HepG2 (cell line): ENCODE measurements at regions not wholly inside any gene's neighbourhood (a gene's known extent, or its start where the extent isn't known, plus 50 kb on each side); places are given as distances from the start of the nearest gene placed in this dataset.

Source experiments
- CBX5 ChIP-seq: sonication (generic); formaldehyde crosslinking; IDR thresholded peaks from 2 replicates; pipeline ENCODE4 v1.4.0; 2020; ENCODE audit warnings: missing genetic modification reagents, borderline replicate concordance
- CCDC6 ChIP-seq: sonication (generic); formaldehyde crosslinking; IDR thresholded peaks from 2 replicates; pipeline ENCODE4 v1.8.1; 2022; ENCODE audit warnings: mild to moderate bottlenecking, missing genetic modification reagents, moderate library complexity
- ETV5 ChIP-seq: IDR thresholded peaks from 2 replicates; pipeline ENCODE4 v1.6.1; 2018; ENCODE audit warnings: missing biosample characterization, missing genetic modification reagents, inconsistent platforms, borderline replicate concordance
- GATAD2A ChIP-seq: IDR thresholded peaks from 2 replicates; pipeline ENCODE4 v1.6.1; 2016
- KLF11 ChIP-seq: IDR thresholded peaks from 2 replicates; pipeline ENCODE4 v1.6.1; 2016; ENCODE audit warnings: missing compliant biosample characterization
- MAFF ChIP-seq: IDR thresholded peaks from 2 replicates; pipeline ENCODE4 v1.6.1; 2011; ENCODE audit warnings: low read depth, low read length, improper control_type of control experiment
- MEF2D ChIP-seq: sonication (generic); formaldehyde crosslinking; IDR thresholded peaks from 2 replicates; pipeline ENCODE4 v1.5.1; 2020; ENCODE audit warnings: mild to moderate bottlenecking, missing genetic modification reagents
- MEIS2 ChIP-seq: sonication (generic); formaldehyde crosslinking; IDR thresholded peaks from 2 replicates; pipeline ENCODE4 v1.9.0; 2021; ENCODE audit warnings: mild to moderate bottlenecking, missing genetic modification reagents
- MYC ChIP-seq: sonication (generic); formaldehyde crosslinking; IDR thresholded peaks from 2 replicates; pipeline ENCODE4 v1.9.0; 2021; ENCODE audit warnings: missing genetic modification reagents, borderline replicate concordance
- PAF1 ChIP-seq: IDR thresholded peaks from 2 replicates; pipeline ENCODE4 v1.6.1; 2016; ENCODE audit warnings: missing genetic modification reagents, missing compliant biosample characterization
- PITX1 ChIP-seq: sonication (generic); formaldehyde crosslinking; IDR thresholded peaks from 2 replicates; pipeline ENCODE4 v1.5.1; 2020; ENCODE audit warnings: mild to moderate bottlenecking, missing genetic modification reagents
- PLRG1 ChIP-seq: fragments of 450-650 bp; conservative IDR thresholded peaks from 2 replicates; pipeline ENCODE4 v1.6.1; 2016
- RXRA ChIP-seq: sonication (generic); formaldehyde crosslinking; IDR thresholded peaks from 2 replicates; pipeline ENCODE4 v1.5.1; 2020; ENCODE audit warnings: missing genetic modification reagents
- SALL1 ChIP-seq: sonication (generic); formaldehyde crosslinking; IDR thresholded peaks from 2 replicates; pipeline ENCODE4 v1.8.0; 2022; ENCODE audit warnings: mild to moderate bottlenecking, missing genetic modification reagents
- SMARCC2 ChIP-seq: fragments of 450-650 bp; IDR thresholded peaks from 2 replicates; pipeline ENCODE4 v1.6.1; 2017; ENCODE audit warnings: antibody characterized with exemption, mild to moderate bottlenecking
- SPEN ChIP-seq: sonication (generic); formaldehyde crosslinking; IDR thresholded peaks from 2 replicates; pipeline ENCODE4 v1.5.1; 2020; ENCODE audit warnings: low read depth, mild to moderate bottlenecking, missing genetic modification reagents
- TMF1 ChIP-seq: sonication (generic); formaldehyde crosslinking; IDR thresholded peaks from 2 replicates; pipeline ENCODE4 v1.8.1; 2022; ENCODE audit warnings: low read depth, missing genetic modification reagents
- TF ChIP-seq, protein P1 (sequence below): sonication (generic); formaldehyde crosslinking; IDR thresholded peaks from 2 replicates; pipeline ENCODE4 v1.4.0; 2020; ENCODE audit warnings: low read depth, mild to moderate bottlenecking, missing genetic modification reagents
- TF ChIP-seq, protein P2 (sequence below): IDR thresholded peaks from 2 replicates; pipeline ENCODE4 v1.6.1; 2012; ENCODE audit warnings: inconsistent platforms
- TF ChIP-seq, protein P3 (sequence below): sonication (generic); formaldehyde crosslinking; IDR thresholded peaks from 2 replicates; pipeline ENCODE4 v1.8.1; 2023; ENCODE audit warnings: missing genetic modification reagents, mild to moderate bottlenecking, borderline replicate concordance
- TF ChIP-seq, protein P4 (sequence below): sonication (generic); formaldehyde crosslinking; IDR thresholded peaks from 2 replicates; pipeline ENCODE4 v1.8.0; 2023; ENCODE audit warnings: mild to moderate bottlenecking, missing genetic modification reagents
- TF ChIP-seq, protein P5 (sequence below): sonication (generic); formaldehyde crosslinking; IDR thresholded peaks from 2 replicates; pipeline ENCODE4 v1.4.0; 2020; ENCODE audit warnings: missing genetic modification reagents
- TF ChIP-seq, protein P6 (sequence below): IDR thresholded peaks from 2 replicates; pipeline ENCODE4 v1.4.0; 2020; ENCODE audit warnings: mild to moderate bottlenecking, missing genetic modification reagents

DNA sequence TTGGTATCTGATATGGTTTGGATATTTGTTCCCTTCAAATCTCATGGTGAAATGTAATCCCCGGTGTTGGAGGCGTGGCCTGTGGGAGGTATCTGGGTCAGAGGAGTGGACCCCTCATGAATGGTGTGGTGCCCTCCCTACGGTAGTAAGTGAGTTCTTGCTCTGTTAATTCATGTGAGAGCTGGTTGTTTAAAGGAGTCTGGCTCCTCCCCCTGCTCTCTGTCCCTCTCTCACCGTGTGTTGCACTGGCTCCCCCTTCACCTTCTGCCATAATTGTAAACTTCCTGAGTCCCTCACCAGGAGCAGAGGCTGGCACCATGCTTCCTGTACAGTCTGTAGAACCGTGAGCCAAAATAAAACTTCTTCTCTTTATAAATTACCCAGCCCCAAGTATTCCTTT, 246.9 kb upstream of the AGTR1 start (continued):
- TF ChIP-seq RXRA, result no peak
- TF ChIP-seq, protein P1, sequence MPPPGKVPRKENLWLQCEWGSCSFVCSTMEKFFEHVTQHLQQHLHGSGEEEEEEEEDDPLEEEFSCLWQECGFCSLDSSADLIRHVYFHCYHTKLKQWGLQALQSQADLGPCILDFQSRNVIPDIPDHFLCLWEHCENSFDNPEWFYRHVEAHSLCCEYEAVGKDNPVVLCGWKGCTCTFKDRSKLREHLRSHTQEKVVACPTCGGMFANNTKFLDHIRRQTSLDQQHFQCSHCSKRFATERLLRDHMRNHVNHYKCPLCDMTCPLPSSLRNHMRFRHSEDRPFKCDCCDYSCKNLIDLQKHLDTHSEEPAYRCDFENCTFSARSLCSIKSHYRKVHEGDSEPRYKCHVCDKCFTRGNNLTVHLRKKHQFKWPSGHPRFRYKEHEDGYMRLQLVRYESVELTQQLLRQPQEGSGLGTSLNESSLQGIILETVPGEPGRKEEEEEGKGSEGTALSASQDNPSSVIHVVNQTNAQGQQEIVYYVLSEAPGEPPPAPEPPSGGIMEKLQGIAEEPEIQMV (CRISPR knock-in tag), result no peak
- TF ChIP-seq TMF1 (CRISPR knock-in tag), result no peak
- TF ChIP-seq SMARCC2, result no peak
- no peak for TF ChIP-seq MYC (CRISPR knock-in tag)
- peak; percentile 17; the same call in 1 of the 2 replicates for TF ChIP-seq MEF2D (CRISPR knock-in tag)
- TF ChIP-seq, protein P2, sequence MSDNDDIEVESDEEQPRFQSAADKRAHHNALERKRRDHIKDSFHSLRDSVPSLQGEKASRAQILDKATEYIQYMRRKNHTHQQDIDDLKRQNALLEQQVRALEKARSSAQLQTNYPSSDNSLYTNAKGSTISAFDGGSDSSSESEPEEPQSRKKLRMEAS, result peak; percentile 45; the same call in 1 of the 2 replicates
- no peak for TF ChIP-seq PAF1 (CRISPR knock-in tag)
- peak; percentile 79; the same call in 1 of the 2 replicates for TF ChIP-seq ETV5 (CRISPR knock-in tag)
- no peak for TF ChIP-seq PITX1 (CRISPR knock-in tag)
- TF ChIP-seq SPEN (CRISPR knock-in tag), result peak; percentile 25; the same call in 1 of the 2 replicates
- TF ChIP-seq GATAD2A, result peak; percentile 43; the same call in 1 of the 2 replicates
- peak; percentile 69 for TF ChIP-seq SALL1 (CRISPR knock-in tag)
- no peak for TF ChIP-seq MAFF
- TF ChIP-seq, protein P3, sequence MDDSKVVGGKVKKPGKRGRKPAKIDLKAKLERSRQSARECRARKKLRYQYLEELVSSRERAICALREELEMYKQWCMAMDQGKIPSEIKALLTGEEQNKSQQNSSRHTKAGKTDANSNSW (CRISPR knock-in tag), result no peak
- no peak for TF ChIP-seq KLF11 (CRISPR knock-in tag)
- TF ChIP-seq, protein P4, sequence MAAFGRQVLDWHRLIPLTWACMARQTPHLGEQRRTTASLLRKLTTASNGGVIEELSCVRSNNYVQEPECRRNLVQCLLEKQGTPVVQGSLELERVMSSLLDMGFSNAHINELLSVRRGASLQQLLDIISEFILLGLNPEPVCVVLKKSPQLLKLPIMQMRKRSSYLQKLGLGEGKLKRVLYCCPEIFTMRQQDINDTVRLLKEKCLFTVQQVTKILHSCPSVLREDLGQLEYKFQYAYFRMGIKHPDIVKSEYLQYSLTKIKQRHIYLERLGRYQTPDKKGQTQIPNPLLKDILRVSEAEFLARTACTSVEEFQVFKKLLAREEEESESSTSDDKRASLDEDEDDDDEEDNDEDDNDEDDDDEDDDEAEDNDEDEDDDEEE, result no peak
- TF ChIP-seq PLRG1, result no peak
- no peak for TF ChIP-seq CBX5
- TF ChIP-seq CCDC6 (CRISPR knock-in tag), result no peak
- TF ChIP-seq MEIS2 (CRISPR knock-in tag), result no peak
- TF ChIP-seq, protein P5, sequence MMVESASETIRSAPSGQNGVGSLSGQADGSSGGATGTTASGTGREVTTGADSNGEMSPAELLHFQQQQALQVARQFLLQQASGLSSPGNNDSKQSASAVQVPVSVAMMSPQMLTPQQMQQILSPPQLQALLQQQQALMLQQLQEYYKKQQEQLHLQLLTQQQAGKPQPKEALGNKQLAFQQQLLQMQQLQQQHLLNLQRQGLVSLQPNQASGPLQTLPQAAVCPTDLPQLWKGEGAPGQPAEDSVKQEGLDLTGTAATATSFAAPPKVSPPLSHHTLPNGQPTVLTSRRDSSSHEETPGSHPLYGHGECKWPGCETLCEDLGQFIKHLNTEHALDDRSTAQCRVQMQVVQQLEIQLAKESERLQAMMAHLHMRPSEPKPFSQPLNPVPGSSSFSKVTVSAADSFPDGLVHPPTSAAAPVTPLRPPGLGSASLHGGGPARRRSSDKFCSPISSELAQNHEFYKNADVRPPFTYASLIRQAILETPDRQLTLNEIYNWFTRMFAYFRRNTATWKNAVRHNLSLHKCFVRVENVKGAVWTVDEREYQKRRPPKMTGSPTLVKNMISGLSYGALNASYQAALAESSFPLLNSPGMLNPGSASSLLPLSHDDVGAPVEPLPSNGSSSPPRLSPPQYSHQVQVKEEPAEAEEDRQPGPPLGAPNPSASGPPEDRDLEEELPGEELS (CRISPR knock-in tag), result peak; percentile 27; the same call in 1 of the 2 replicates
- TF ChIP-seq, protein P6, sequence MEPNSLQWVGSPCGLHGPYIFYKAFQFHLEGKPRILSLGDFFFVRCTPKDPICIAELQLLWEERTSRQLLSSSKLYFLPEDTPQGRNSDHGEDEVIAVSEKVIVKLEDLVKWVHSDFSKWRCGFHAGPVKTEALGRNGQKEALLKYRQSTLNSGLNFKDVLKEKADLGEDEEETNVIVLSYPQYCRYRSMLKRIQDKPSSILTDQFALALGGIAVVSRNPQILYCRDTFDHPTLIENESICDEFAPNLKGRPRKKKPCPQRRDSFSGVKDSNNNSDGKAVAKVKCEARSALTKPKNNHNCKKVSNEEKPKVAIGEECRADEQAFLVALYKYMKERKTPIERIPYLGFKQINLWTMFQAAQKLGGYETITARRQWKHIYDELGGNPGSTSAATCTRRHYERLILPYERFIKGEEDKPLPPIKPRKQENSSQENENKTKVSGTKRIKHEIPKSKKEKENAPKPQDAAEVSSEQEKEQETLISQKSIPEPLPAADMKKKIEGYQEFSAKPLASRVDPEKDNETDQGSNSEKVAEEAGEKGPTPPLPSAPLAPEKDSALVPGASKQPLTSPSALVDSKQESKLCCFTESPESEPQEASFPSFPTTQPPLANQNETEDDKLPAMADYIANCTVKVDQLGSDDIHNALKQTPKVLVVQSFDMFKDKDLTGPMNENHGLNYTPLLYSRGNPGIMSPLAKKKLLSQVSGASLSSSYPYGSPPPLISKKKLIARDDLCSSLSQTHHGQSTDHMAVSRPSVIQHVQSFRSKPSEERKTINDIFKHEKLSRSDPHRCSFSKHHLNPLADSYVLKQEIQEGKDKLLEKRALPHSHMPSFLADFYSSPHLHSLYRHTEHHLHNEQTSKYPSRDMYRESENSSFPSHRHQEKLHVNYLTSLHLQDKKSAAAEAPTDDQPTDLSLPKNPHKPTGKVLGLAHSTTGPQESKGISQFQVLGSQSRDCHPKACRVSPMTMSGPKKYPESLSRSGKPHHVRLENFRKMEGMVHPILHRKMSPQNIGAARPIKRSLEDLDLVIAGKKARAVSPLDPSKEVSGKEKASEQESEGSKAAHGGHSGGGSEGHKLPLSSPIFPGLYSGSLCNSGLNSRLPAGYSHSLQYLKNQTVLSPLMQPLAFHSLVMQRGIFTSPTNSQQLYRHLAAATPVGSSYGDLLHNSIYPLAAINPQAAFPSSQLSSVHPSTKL (CRISPR knock-in tag), result peak; percentile 76
